ENCODE measurements at regions not wholly inside any gene's neighbourhood (a gene's known extent, or its start where the extent isn't known, plus 50 kb on each side); places are given as distances from the start of the nearest gene placed in this dataset.

GRCh38 chr5:125011947-125012346 is 265.5 kb upstream of the ZNF608 start:
- DNase-seq: no peak

- no peak for DNase-seq
Observed at GRCh38 chr5:125012727-125013451, 266.4 kb upstream of the ZNF608 start.

GRCh38 chr5:125014202-125014601 is 267.8 kb upstream of the ZNF608 start:
- no peak for DNase-seq

- no peak for DNase-seq
Observed at GRCh38 chr5:125017796-125018195, 271.4 kb upstream of the ZNF608 start.

GRCh38 chr5:125023673-125024072 is 277.2 kb upstream of the ZNF608 start:
- DNase-seq: no peak

- DNase-seq: no peak
Observed at GRCh38 chr5:125026867-125027731, 280.7 kb upstream of the ZNF608 start.

DNA sequence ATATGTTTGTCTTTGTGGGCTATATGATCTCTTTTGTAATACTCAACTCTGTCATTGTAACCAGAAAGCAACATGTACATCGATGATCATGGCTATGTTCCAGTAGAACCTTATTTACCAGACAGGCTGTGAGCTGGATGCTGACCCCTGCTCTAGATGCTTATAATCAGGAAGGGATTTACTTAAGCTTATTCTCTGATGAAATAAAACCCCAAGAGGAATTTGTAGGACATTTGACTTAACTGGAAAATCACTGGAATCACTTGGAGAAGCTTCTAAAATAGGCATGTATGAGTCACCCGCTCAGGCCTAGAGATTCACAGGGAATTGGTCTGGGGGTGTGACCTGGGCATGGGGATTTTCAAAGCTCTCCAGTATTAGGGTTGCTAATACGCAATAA is 285.8 kb upstream of the ZNF608 start:
- DNase-seq: no peak

DNA sequence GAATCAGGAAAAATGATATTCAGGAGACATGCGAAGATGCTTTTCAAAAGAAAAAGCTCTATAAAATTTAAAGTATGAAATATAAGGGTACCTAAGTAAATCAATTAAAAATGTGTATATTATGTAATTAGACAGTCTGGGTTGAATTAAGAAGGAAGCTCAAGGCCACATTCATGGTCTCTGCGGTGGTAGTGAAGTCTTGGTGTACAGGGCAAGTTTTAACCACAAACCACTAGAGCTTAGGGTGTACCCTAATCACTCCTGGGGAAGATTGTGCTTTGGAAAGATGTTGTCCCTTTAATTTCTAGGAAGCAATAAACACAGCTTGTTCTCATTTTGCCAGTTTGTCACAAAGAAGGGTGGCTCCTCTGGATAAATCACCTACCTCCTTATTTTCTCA is 287.2 kb upstream of the ZNF608 start:
- DNase-seq: peak; percentile 40

DNA sequence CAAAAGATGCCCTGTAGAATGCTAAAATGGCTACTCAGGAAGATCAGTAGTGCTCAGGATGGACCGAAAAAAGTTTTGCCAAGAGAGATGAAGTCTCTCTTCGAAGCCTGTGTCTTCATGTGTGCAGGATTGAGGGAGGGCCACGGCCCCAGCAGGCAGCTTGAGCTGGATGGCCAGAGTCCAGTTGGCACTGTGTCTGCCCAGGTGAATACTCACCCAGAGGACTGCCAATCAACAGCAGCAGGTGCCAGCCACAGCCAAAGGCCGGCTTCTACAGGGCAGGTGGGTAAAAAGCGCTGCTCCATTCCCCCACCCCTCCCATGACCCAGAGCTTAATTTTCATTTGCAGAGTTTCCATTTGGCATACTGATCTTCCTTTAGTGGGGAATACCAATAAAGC is 287.9 kb upstream of the ZNF608 start:
- no peak for DNase-seq

DNA sequence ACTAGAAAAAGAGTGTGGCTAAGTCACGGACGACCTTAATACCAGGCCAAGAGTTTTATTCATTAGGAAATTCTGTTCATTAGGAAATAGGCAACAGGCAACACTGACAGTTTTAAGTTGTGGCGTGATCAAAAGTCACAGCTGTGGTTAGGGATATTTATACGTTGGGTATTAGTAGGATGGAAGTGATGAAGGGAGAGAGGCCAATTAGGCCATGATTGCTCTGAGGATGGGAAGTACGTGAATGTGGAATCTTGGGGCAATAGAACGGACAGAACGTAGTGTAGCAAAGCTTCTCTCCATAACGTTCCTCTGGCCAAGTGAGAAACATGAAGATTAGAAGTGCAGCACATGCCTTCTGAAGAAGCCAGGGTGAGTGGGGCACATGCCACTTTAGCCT is 290.1 kb upstream of the ZNF608 start:
- DNase-seq: no peak

DNA sequence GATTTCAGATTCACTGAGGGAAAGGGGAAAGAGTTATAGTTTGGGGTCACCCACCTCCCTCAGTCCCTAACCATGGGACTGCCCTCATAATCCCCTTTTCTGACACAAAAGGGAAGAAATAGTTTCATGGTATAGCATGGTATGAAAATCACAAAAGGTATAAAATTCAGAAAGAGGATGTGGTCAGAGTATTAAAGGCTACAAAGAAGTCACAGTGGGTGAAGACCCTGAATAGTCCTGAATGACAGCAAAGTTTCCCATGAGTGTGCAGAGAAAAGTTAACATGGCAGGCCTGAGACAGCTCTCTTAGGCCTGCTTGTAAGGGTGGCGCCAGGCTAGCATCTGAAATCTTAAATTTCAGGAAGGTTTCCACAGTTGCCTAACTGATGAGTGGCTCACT is 290.6 kb upstream of the ZNF608 start:
- DNase-seq: no peak

- no peak for DNase-seq
Observed at GRCh38 chr5:125037530-125037929, 291.1 kb upstream of the ZNF608 start.

DNA sequence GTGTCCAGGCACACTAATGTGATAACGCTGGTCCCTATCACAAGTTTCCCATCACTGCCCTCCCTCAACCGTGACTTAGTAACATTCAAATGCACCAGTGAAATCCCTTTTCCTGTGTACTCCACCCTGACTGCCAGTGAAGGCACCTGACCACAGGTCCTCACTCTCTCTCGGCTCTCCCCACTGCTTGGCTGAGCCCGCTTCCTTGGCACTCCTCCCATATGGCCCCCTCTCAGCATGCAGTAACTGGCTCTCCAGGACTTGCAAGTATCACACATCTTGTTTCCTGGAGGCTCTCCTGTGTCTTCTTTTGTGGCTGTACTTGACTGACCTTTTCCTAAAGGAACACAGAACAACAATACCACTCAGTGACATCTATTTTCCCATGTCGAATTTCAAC is 292.0 kb upstream of the ZNF608 start:
- no peak for DNase-seq

- DNase-seq: no peak
Observed at GRCh38 chr5:125041798-125042197, 295.4 kb upstream of the ZNF608 start.

DNA sequence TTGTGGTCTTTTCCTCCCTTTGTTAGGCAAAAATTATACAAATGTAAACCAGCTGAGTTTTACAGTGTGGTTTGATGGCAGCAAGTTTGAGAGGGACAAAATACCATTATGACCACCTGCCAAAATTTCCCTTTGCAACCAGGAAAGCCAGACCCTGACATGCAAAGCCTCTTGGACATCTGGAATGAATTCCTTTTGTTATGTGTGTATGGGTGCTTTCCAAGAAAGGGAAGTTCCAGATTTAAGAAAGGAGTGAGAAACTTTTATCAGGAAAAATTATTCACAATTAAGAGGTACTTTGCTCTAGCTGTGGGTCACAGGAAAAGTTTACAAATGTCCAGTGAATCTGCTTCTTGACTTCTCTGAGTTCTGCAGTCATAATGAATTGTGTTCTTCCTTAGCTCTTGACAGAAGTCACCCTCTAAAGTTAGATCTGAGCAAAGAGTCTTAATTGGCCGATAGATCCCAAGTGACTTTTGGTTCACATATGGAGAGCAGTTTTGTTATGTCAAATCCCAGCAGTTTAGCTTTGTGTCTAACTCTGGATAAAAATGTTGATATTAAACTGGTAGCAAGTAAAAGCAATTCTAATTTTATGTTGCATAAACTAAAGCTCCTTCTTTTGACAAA is 295.9 kb upstream of the ZNF608 start:
- DNase-seq: no peak

DNA sequence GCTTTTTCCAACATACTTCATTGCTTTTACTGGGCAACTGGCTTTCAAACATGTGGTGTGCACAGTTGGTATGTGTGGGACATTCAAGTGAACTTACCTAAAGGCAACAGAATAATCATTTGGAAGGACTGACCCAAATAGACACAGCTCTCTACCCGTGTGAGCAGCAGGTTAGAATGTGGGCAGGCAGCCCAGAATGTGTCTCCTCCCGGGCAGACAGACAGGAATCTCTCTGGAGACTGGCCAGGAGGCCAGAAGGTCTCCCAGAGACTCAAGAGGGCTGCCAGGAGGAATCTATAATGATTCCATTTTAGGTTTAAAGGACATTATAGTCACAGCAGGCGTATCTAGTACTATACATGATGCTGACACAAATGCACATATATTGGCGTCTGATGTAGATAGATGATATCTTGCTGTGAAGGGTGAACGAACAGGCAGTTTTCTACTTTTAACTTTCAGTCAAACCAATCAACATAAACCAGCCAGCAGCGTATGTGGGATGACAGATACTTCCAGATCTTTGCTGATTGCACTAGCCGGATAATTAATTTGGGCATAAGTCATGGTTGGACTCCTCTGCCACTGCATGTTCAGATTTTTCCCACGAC is 297.4 kb upstream of the ZNF608 start:
- no peak for DNase-seq

GRCh38 chr5:125044491-125045282 is 298.2 kb upstream of the ZNF608 start:
- DNase-seq: no peak

GRCh38 chr5:125045646-125046045 is 299.2 kb upstream of the ZNF608 start:
- no peak for DNase-seq

DNA sequence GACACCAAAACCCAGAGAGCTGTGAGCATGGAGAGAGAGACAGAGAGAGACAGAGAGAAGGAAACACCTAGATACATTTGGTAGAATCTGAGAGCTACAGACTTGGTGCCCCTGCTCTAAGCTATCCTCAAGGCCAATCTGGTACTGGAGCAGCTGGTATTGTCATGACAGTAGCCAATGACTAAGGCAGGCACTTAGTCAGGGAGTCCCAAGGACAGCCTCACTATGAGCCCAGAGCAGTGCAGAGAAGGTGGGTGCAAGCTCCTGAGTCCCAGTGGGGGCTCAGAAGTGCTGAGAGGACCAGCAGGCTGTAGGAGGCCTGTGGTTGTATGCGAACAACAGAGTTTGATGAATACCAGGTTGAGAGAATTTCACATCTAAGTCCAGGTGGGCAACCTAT is 300.4 kb upstream of the ZNF608 start:
- no peak for DNase-seq

- DNase-seq: no peak
Observed at GRCh38 chr5:125047871-125048270, 301.4 kb upstream of the ZNF608 start.

DNA sequence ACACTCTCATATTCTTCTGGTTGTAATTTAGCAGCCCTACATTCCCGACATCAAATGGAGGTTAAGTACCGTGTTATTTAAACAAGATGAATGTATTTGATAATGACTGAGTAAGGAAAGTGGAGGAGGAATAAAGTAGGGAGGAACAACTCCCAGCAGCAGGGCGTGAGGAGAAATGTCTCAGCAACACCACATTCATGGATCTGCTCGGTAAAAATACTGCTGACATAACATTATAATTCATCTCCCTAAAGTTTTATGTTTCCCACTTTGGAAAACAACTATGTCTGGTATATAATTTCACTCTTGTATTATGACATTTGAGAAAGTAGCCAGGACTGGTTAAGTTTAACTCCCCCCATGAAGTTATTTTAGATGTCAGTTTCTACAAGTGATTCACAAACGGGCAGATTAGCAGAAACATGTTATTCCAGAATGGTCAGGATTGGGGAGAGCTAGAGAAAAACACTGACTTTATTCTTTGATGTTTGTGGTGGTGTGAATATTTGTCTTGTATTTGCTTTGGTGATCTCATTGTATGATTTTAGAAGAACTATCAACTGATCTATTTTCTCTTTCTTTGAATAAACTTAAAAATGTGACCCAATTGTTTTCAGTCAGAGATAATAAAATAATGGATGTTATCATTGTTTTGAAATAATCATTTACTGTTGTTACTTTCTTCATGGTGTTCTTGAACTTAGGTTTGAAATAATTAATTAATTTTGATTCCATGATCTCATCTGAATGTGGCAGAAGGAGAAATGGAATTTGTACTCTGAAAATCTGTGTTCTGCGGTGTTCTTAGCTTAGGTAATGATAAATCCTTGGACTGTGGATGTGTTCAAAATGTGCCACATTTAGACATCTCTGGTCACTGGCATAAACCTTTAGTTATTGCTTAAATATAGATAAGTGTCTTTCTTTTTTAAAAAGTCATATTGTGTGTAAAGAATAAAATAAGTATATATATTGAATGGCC is 303.6 kb upstream of the ZNF608 start:
- no peak for DNase-seq
